Endometrial microvascular endothelial cells (primary cell): ENCODE measurements at regions not wholly inside any gene's neighbourhood (a gene's known extent, or its start where the extent isn't known, plus 50 kb on each side); places are given as distances from the start of the nearest gene placed in this dataset.
"Not testable (repeated sequence)": the region's sequence is repeated elsewhere in the genome, so short reads cannot be mapped to it uniquely, and the experiment has no call there.

Source experiments
- in situ Hi-C: cut with HindIII; loops from 2 replicates; pipeline ENCODE4 v1.10.0; 2017; ENCODE audit warnings: low sequenced_read_pairs, low pct_unique_long_range_greater_than_20kb; ENCODE audit errors: inconsistent ontology term

DNA sequence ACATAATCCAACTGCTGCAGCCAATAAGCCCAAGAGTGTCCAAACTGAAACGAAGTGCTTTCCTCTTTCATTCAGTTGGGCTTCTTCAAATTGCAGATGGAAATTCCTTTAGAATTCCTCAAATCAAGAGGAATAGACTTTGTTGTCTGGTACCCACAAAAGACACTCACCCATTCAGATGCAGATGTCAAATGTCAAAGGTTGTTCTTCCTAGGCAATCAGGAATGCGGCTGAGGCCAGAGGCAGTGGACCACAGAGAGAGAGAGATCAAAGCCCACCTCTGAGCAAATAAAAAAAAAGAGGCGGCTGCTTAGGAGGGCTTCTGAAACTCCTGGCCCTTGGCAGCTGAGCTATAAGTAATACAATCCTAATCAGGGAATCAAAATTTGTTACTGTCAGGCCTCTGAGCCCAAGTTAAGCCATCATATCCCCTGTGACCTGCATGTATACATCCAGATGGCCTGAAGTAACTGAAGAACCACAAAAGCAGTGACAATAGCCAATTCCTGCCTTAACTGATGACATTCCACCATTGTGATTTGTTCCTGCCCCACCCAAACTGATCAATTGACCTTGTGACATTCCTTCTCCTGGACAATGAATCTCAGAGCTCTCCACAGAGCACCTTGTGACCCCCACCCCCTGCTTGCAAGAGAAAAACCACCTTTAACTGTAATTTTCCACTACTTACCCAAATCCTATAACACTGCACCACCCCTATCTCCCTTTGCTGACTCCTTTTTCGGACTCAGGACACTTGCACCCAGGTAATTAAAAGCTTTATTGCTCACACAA is 303.0 kb upstream of the GJE1 start:
- in situ Hi-C loops: no loop called here

DNA sequence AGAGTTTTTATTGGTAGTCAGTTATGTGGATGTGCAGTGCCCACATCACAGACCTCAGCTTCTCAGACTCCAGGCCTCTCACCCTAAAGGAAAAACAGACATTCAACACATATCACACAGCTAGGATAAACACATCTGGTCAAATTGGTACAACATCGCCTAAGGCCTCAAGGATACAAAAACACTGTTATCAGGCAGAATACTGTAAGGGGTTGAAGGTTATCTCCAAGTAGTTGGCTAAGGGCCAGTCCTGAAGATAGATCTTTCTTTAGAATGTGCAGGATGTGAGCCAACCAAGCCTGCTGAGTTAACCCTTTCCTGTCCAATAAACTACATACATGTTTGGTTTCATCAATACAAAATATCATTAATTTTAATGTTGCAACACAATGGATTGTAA is 308.4 kb upstream of the GJE1 start:
- in situ Hi-C loops: no loop called here

DNA sequence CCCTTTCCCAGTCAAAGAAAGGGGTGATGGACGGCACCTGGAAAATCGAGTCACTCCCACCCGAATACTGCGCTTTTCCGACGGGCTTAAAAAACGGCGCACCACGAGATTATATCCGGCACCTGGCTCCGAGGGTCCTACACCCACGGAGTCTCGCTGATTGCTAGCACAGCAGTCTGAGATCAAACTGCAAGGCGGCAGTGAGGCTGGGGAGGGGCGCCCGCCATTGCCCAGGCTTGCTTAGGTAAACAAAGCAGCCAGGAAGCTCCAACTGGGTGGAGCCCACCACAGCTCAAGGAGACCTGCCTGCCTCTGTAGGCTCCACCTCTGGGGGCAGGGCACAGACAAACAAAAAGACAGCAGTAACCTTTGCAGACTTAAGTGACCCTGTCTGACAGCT is 317.7 kb upstream of the GJE1 start:
- in situ Hi-C loops: not testable (repeated sequence)

DNA sequence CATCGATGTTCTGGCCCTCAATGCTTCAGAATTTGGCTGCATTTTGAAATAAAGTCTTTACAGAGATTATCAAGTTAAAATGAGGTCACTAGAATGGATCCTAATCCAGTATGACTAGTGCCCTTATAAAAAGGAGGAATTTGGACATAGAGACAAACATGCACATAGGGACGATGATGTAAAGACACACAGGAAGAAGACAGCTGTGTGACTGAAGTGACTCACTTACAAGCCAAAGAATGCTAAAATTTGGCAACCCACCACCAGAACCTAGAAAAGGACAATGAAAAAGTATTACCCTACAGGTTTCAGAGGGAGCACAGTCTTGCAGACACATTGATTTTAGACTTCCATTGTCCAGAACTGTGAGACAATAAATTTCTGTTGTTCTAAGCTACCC is 322.8 kb upstream of the GJE1 start:
- in situ Hi-C loops: no loop called here

DNA sequence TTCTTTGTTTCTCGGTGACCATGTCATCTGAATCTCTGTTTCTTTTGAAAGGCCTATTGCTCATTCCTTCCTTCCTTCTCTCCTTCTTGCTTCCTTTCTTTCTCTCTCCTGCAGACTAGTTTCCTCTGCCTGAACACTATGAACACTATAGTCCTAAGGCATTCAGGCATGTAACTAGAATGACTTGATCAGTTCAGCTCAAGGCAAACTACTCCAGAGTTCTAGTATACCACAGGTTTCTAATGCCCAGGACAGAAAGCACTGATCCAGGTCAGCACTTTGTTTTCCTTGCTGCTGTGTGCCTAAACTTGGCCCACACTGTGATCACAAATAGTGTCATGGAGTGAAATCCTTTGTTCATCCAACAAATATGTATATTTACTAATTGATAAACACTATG is 324.1 kb upstream of the GJE1 start:
- in situ Hi-C loops: no loop called here

DNA sequence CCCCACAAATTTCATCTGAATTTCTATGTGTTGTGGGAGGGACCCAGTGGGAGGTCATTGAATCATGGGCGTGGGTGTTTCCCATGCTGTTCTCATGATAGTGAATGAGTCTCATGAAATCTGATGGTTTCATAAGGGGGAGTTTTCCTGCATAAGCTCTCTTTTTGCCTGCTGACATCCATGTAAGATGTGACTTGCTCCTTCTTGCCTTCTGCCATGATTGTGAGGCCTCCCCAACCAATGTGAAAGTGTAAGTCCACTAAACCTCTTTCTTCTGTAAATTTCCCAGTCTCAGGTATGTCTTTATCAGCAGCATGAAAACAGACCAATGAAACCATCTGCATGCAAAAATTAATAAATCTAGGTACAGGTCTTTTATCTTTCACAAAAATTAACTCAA is 331.8 kb upstream of the GJE1 start:
- in situ Hi-C loops: not testable (repeated sequence)

DNA sequence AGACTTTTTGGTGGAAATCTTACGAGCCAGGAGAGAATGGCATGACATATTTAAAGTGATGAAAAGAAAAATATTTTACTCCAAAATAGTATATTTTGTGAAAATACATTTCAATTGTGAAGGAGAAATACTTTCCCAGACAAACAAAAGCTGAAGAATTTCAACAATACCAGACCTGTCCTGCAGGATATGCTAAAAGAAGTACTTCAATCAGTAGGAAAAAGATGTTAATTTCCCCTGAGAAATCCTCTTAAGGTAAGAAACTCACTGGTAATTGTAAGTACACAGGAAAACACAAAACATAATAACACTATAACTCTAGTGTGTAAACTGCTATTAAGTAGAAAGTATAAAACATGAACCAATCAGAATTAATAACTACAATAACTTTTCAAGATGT is 341.8 kb upstream of the GJE1 start:
- in situ Hi-C loops: no loop called here

DNA sequence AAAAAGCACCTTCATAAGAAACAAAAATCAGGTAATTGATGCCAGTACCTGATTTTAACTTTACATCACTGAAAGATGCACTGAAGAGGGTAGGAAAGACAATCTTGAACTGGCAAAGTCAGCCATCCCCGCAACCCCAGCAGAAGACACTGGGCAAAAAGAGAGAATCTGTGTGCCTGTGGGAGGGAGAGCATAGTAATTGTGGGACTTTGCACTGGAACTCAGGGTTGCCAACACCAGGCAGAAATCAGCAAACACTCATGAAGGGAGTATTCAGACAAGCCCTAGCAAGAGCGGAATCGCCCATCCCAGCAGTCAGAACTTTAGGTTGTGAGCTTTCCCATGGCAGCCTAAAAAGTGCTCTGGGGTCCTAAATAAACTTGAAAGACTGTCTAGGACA is 344.6 kb upstream of the GJE1 start:
- in situ Hi-C loops: no loop called here

DNA sequence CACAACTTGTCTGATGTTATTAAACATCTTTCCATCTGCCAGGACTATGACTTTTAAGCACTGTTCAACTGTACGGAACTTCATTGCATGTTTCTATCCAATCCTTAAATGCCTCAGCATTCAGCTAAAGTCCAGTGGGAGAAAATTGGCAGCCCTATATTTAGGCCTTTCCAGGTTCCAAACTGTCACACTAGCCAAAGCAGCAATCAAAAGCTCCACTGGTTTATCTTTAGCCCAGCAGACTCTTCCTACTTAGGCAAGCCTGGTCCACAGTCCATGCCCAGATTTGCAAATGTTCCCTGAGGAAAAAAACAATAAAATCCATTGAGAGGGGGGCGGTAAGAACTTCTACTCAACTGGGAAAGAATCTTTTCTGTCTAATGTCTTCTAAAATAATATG is 349.1 kb upstream of the GJE1 start:
- in situ Hi-C loops: no loop called here

DNA sequence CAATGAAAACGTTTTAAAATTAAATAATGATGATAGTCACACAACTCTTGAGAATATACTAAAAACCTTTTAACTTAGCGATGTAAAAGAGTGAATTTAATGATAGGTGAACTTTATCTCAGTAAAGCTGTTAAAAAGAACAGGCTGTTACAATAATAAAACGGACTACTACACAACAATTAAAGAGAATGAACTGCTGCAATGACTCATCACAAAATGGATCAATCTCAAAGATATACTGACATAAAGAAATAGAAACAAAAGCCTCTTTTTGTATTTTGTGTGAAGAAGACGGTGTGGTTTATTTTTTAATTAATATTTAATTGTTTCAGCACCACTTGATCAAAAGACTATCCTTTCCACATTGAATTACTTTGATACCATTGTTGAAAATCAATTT is 352.4 kb upstream of the GJE1 start:
- in situ Hi-C loops: no loop called here

DNA sequence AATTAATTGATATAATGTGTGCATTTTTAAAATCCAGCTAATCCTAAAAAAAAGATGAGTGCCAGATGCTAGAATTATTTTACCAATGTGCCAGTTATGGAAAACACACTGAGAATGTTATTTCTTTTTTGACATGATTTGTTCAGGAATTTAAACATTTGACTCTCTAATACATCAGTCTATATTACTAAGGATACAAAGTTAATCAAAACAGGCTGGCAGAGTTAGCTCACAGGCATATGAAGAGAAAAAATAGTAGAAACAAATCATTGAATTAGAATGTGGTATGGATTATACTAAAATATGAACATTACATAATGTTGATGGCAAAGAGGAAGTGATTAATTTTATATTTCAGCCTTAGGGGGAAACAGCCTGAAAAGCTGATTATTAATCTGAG is 368.3 kb upstream of the GJE1 start:
- in situ Hi-C loops: no loop called here

DNA sequence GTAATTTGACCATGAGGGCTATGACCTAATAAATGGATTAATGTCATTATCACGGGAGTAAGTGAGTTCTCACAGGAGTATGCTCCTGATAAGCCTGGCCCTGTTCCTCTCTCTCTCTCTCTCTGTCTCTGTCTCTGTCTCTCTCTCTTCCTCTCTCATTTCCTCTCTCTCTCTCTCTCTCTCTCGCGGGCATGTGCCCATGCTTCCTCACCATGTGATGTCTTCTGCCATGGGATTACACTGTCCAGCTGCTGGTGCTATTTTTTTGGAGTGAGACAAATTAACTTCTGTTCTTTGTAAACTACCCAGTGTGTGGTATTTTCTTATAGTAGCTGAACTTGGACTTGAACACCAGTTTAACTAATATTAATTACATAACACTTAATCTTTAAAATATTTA is 374.3 kb upstream of the GJE1 start:
- in situ Hi-C loops: no loop called here

DNA sequence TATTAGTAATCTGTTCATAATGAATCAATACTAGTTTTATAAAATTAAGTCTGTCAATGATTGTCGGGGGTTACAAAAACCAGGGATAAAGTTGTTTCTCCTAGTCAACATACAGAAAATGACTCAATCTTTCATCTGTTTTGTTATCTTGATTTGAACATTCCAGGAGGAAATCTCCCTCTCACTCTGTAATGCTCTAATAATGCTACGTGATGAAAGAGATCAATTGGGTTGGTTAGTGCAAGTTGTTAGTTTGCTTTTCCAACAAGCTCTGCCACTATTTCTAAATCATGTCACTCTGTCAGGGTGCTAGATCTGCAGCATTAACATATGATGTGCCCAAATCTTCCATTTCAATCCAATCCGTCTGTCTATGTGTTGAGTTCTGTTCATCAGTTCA is 379.5 kb upstream of the GJE1 start:
- in situ Hi-C loops: no loop called here

DNA sequence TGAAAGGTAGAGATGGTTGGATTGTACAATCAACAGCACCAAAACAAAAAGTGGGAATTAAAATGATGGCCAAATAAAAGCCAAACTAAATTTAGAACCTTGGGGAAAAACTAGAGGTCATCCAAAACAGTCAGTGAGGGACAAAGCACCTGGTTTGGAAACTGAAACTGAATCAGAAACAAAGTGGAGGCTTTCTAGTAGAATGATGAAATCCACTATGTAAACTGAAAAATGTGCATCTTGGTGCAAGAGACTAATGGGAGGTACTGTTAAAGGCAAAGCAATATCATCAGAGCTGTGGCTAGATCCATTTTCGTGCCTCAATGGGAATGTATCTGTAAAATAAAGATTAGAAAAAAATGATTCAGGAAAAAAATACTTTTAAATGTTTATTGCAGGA is 380.0 kb upstream of the GJE1 start:
- in situ Hi-C loops: no loop called here

DNA sequence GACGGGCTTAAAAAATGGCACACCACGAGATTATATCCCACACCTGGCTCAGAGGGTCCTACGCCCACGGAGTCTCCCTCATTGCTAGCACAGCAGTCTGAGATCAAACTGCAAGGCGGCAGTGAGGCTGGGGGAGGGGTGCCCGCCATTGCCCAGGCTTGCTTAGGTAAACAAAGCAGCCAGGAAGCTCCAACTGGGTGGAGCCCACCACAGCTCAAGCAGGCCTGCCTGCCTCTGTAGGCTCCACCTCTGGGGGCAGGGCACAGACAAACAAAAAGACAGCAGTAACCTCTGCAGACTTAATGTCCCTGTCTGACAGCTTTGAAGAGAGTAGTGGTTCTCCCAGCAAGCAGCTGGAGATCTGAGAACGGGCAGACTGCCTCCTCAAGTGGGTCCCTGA is 386.4 kb upstream of the GJE1 start:
- in situ Hi-C loops: not testable (repeated sequence)

DNA sequence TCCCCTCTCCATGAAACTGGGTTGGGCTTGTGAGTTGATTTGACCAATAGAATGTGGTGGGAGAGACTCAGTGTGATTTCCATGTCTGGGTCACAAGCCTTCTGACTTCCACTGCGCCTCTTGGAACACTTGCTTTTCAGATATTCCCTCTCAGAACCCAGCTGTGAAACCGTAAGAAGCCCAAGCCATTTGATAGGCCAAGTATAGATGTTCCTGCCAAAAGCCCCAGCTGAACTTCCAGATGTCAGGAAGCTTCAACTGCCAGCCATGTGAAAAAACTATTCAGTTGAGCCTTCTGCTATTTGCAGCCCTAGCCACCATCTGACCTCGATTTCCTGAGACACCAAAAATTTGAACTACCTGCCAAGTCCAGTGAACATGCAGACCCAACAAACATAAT is 387.8 kb upstream of the GJE1 start:
- in situ Hi-C loops: no loop called here

DNA sequence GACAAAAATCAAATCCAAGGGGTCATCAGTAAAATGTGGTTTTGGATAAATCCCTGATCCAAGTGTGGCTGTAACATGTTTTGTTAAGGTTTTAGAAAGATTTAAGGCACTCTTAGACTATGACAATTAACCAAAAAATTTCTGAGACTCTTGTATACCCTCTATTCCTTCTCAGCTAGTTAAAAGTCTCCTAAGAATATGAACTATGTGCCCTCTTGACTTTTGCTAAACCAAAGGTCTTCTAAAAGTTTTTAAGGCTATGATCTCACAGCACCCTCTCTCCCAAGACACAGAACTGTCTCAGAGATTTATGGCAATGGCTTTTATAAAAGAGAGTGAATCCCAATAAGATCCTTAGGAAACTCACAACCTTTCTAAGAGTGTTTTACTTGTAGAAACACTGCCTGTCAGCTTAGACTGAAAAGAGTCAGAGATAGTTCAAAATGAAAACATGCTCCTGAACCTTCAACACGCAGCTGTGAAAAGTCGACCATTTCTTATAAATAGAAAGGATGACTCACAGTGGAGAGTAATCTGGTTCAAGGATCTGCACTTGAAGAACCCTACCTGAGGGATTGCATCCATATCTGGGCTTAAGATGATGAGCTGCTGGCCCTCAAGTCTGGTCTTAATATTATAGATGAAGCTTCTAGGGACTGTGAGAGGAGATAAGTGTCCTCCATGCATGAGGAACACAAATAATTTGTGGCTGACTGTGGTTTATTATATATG is 388.4 kb upstream of the GJE1 start:
- in situ Hi-C loops: no loop called here

DNA sequence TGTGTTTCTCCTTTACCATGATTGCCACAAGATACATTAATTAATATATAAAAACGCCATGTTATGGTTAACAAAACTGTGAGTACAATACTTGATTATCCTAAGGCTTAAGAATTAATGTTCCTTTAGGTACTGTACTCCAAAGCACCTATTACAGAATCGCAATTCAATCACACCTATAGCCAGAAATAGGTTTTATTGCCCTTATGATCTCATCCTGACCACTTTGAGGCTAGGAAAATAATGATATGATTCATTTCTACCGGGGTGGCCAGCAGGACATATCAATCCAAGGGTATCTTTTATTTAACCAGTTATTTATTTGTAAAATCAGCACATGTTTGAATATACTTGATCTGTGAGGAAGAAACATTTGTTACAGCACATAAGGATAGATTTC is 396.6 kb upstream of the GJE1 start:
- in situ Hi-C loops: no loop called here

DNA sequence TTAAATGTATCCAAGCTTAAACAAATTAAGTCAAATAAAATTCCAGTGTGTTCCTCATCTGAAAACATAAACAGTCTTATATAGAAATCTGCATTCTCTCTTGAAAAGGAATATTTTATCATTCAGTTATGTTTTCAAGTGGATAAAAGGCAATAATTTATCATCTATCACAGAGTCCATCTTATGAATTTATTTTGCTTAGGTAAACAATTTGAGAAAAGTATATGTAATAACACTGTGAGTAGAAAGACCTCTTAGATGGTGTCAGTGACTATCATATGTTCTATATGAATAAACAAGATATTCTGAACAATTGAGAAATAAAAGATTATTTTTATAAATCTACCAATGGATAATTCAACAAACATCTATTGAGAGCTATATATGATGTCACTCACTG is 397.6 kb upstream of the GJE1 start:
- in situ Hi-C loops: no loop called here

DNA sequence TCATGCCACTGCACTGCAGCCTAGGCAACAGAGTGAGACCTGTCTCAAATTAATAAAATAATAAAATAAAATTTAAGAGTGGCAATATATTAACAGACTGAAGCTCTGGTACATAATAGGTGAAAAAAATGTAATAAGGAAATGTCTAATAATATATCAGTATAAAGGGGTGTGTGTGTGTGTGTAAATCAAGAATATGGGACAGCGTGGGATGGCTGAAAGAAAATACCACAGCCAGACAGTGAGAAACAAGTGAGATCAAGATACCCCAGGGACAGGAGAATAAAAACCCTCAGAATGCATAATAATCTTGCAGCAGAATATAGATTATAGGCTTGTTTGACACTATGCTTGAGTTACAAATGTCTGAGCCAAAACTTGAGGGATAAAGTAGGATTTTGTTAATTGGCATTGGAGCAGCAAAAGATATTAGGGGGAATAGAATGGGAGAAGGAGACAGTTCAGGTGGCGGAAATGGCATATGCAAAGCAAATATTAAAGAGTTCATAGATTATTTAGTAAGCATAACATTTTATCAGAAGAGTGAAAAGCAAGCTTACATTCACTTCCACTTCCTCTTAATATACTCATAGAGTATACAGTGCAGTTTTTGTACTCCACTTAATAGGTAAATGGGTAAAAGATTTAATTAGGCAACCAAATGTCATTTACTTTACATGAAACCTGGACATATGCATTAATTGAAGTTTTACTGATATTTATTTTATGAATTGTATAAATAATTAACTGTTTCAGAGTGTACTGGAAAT is 398.5 kb upstream of the GJE1 start:
- in situ Hi-C loops: no loop called here
